ENCODE measurements at regions not wholly inside any gene's neighbourhood (a gene's known extent, or its start where the extent isn't known, plus 50 kb on each side); places are given as distances from the start of the nearest gene placed in this dataset.

GRCh38 chr20:12512755-12513154 lies 496.0 kb upstream of the SPTLC3 start:
- TF ChIP-seq CTCF (conservative IDR thresholded peaks at IDR 0.05; ENCODE audit: low read depth, low read length): no peak
- TF ChIP-seq EZH2 (IDR thresholded peaks at IDR 0.05; ENCODE audit: low read length, unreplicated experiment): no peak

Measured in PC-3 (cell line).